Left ventricle myocardium superior (tissue), 1 donor: ENCODE measurements at regions not wholly inside any gene's neighbourhood (a gene's known extent, or its start where the extent isn't known, plus 50 kb on each side); places are given as distances from the start of the nearest gene placed in this dataset.

ENCODE experiments used
- ATAC-seq: fragments of 200-7000 bp; cut with Tn5 transposase; one replicate; pipeline ENCODE4 v1.9.1; 2020; ENCODE audit warnings: mild to moderate bottlenecking, moderate library complexity
- DNase-seq: peaks from one replicate; pipeline ENCODE4 v3.0.0-alpha.2; 2020
- intact Hi-C: fragments of 100-400 bp; cut with micrococcal nuclease; formaldehyde crosslinking; loops from one replicate; pipeline ENCODE4 v1.11.0; 2022
- donor health status: DM: no; HTN: yes; CAD: no; lungs with severe emphysema.

DNA sequence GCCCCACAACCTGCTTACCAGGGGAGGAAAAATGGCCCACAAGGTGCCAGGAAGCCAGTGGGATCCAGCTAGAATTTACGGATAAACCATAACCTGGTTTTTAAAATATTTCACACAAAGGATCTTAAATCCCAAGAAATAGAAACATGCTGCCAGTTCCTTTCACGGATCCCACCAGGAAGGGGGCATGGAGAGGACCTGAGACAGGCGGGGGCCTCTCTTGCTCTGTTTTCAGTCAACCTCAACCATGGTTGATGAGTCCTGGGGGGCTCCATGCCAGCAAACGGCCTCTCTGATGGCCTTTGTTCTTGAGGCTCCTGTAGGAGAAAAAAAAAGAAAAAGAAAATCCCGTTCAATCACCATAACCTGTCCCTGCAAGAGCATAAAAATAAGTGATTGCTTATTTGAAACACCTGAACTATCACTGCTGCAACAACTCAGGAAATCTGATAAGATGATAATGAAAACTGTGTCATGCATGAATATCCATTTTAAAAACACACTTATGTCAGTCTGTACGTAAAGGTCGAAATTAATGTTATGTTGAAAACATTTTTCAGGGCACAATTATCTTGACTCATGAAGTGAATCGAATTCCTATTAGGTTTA lies 125.8 kb upstream of the CST7 start:
- intact Hi-C loops = no loop called here
- ATAC-seq (no peak), DNase-seq (no peak)

DNA sequence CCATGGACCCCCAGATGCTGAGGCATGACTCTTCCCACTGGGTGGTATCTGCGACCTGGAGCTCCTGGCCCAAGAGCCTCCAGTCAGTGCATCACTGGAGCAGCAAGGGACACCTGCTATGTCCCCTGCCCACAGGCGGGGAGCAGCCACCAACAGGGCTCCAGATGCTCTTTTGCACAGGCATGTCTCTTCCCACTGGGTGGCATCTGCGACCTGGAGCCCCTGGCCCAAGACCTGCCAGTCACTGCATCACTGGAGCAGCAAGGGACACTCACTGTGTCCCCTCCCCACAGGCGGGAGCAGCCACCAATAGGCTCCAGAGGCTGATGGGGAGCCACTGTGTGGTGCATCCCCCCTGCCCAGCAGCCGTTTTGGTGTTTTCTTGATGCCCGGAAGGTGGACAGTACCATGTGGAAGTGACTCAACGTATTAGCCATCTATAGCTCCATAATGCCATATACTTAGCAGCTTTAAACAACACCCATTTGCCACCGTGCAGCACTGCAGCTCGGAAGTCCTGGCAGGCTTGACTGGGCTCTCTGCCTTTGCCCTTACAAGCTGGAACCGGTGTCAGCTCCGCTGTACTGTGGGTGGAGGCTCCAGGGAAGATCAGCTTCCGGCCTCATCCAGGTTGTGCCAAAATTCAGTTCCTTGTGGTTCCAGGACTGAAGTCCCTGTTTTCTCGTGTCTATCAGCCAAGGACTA lies 124.9 kb upstream of the CST7 start:
- DNase-seq = no peak
- ATAC-seq = no peak
- intact Hi-C loops = no loop called here

- no peak for DNase-seq
- ATAC-seq = no peak
- intact Hi-C loops = no loop called here
Observed at GRCh38 chr20:24825591-24825990, 123.5 kb upstream of the CST7 start.

- intact Hi-C loops = no loop called here
- DNase-seq (no peak), ATAC-seq (no peak)
Observed at GRCh38 chr20:24827603-24828295, 121.3 kb upstream of the CST7 start.

DNA sequence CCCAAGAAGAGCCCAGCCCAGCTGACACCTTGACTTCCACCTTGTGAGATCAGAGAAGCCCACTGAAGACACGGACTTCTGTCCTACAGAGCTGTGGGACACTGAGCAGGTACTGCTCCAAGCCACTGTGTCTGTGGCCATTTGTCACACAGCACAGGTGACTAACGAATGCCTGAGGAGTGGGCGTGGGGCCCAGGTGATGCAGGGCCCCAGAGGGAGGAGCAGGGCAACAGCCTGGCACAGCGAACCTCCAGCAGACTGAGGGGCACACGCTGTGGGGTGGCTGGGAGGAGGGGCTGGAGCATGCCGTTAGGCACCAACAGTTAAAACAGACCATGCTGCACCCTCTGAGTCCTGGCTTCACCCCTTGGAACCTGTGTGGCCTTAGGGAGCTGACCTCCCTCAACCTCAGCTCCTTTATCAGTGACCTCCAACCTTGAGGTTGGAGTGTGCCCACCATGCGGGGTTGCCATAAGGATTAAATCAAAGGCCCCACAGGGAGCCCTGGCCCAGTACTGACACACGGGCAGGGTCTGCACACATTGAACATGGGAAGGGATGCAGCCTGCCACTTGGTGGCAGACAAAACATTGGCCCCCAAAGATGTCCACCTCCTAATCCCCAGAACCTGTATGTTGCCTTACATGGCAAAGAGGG lies 119.9 kb upstream of the CST7 start:
- no peak for DNase-seq
- ATAC-seq = no peak
- intact Hi-C loops = no loop called here

- ATAC-seq (no peak), DNase-seq (no peak)
- intact Hi-C loops = no loop called here
Observed at GRCh38 chr20:24829649-24830370, 119.3 kb upstream of the CST7 start.

DNA sequence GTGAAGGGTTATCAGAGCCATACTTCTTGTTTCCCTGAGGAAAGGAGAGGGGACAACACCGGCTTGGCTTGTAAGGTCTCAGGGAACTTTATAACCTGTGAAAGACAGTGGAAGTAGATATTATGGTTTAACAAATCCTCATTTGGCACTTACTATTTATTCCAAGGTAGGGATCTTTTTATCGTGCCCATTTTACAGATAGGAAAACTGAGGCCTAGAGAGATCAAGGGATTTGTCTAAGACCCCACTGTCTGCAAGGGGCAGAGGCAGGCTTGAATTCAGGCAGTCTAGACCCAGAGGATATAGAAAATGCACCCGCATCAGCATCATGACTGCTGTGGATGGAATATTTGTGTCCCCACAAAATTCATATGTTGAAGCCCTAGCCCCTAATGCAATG lies 118.4 kb upstream of the CST7 start:
- intact Hi-C loops = no loop called here
- DNase-seq (no peak), ATAC-seq (no peak)

GRCh38 chr20:24831232-24831631 lies 117.8 kb upstream of the CST7 start:
- ATAC-seq (no peak), DNase-seq (no peak)
- intact Hi-C loops = no loop called here

GRCh38 chr20:24832518-24832917 lies 116.6 kb upstream of the CST7 start:
- intact Hi-C loops = no loop called here
- no peak for DNase-seq

DNA sequence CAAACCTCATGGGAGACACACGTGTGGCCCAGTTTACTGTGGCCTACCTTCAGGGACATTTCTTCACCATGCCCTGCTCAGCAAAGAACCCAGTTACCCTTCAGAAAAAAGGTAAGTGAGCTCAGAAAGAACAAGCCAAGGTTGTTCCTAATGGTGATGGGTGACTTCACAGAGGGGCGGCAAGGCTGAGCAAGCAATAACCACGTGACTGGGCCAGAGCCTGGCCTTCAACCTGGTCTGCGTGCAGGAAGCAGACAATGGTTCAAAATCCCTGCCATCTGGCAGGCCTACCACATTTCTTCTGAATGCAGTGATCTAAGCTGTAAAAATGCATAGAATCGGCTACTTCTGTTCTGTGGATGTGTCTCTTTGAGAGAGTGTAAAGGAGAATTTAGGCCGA lies 115.5 kb upstream of the CST7 start:
- DNase-seq = no peak
- intact Hi-C loops = no loop called here

More at GRCh38 chr20:24832518-24832917, 116.6 kb upstream of the CST7 start:
- no peak for ATAC-seq

GRCh38 chr20:24834310-24834709 lies 114.8 kb upstream of the CST7 start:
- no peak for ATAC-seq
- DNase-seq = no peak
- intact Hi-C loops = no loop called here

More for the DNA sequence above, 115.5 kb upstream of the CST7 start:
- no peak for ATAC-seq

DNA sequence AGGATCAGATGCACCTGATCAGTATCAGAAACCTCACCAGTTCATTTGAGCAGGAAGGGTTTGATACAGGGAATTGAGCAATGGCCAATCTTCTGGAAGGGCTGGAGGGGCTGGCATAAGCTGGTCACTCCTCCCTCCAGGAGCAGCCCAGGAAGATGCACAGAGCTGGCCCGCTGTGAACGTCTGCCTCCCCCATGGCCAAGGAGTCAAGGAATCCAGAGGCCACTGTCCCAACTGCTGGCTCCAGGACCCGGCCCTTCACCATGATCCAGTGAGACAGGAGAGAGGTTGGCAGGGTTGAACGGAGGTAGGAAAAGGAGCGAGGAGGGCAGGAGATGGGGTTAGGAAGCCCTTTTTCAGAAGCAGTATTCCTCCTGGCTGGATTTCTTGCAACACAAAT lies 113.9 kb upstream of the CST7 start:
- no peak for DNase-seq
- intact Hi-C loops = no loop called here
- no peak for ATAC-seq

- intact Hi-C loops = no loop called here
- DNase-seq = no peak
Observed at GRCh38 chr20:24836041-24836533, 113.0 kb upstream of the CST7 start.

GRCh38 chr20:24836661-24837299 lies 112.3 kb upstream of the CST7 start:
- DNase-seq (no peak), ATAC-seq (no peak)
- intact Hi-C loops = no loop called here

More at GRCh38 chr20:24836041-24836533, 113.0 kb upstream of the CST7 start:
- no peak for ATAC-seq

DNA sequence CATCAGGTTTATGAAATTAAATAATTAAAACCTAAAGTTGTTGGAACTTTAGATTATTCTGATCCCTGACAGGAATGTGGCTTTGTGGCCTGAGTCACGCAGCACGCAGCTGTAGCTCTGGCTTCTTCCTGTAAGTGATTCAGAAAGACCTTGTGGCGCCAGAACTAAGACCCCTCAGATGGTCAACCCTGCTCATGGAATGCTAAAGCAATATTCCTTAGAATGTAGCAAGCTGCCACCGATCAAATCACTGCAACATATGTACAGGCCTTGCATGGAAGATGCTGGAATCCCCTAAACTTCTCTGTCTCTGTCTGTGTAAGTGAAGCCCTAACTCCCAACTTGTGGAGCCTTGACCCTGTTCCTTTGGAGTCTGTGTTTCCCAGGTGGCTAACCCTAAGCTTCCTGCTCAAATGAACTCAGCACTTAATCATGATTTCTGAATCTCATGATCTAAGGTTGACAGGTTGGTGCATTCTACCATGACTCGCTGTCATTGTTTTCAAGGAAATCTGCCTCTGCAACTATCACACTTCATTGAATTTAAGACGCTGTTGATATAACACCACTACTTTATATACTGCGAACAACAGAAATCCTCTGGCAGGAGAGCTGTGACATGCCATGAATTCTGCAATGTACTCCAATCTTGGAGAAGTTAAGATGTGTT lies 111.2 kb upstream of the CST7 start:
- intact Hi-C loops = no loop called here
- DNase-seq (no peak), ATAC-seq (no peak)

DNA sequence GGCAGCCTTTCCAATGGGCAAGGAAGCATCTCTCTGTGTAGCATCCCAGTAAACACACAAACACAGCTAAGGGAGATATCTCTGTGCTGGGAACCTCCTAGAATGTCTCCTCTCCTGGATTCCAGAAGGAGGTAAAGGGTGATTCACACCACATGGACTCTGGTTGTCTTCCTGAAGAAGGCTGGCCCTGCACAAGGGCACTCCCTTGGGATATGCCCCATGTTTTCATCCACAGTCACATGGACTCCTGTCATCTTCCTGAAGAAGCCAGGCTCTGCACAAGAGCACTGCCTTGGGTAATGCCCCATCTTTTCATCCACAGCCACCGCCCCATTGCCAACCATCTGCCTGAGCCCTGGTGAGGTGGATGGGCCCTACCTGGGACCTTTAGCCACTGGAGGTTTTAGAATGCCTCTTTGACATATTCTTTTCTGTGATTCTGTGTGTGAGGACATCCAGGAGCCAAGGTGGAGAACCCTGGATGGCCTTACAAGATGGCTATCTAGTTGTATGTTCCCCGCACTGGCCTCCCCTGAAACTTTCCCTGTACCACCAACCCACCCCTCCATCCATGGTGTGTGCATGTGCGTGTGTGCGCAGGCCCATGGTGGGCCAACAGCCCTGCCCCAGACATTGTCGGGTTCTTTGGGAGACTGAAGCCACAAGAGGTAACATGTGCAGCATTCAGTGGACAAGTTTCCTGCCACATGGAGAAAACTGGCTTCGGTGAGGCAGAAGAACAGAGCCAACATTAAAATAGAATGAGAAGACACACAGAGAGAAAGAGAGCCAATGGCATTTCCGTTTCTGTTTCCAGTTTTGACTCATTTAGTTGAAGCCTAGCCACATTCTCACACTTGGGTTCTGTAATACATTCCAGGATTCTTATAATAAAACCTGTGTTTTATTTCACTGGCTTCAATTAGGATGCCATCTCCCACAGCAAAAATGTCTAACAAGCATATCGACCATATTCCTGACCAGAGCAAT lies 110.2 kb upstream of the CST7 start:
- intact Hi-C loops = no loop called here
- DNase-seq (no peak), ATAC-seq (no peak)

DNA sequence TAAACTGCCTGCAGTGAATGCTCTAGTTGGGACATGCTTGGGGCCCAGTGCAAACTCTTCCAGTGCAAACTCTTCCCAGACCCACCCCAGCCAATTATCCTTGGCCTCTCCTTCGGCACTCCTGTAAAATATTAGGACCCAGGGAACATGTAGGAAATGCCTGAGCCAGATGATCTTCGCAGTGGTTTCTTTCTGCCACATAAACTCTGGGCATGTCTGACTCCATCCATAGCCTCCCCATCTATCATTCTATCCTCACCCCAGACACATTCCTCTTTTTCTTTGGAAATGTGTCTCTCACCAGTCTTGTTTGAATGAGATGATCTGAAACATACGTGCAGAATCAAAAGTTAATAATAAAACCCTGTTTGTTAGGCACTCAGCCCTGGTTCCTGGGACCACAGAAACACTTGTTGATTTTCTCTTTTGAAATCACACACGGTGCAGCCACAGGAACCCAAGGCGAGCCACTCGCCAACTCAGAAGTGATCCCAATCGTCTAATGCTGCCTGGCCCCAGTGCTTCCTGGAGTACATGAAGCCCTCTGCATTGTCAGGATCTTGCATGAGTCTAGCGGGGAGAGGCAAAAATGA lies 108.9 kb upstream of the CST7 start:
- intact Hi-C loops = no loop called here
- DNase-seq (no peak), ATAC-seq (no peak)
